Fibroblast of lung (primary cell): ENCODE measurements at regions not wholly inside any gene's neighbourhood (a gene's known extent, or its start where the extent isn't known, plus 50 kb on each side); places are given as distances from the start of the nearest gene placed in this dataset.

Source experiments
- DNase-seq, 2 donors: peaks; one replicate each; pipeline versions ENCODE4 v3.0.0 to v3.0.0-alpha.2; 2010; ENCODE audit warnings: low read depth in 2 of 2
- H2AFZ ChIP-seq: 2 replicates; pipeline ENCODE4 v1.5.1; 2012; ENCODE audit warnings: low read length, control low read depth, inconsistent platforms
- H3K27ac ChIP-seq: 2 replicates; pipeline ENCODE4 v1.5.1; 2011; ENCODE audit warnings: low read length, control low read depth; ENCODE audit not compliant: insufficient read depth
- H3K27me3 ChIP-seq: 2 replicates; pipeline ENCODE4 v1.5.1; 2011; ENCODE audit warnings: mild to moderate bottlenecking, low read length; ENCODE audit not compliant: control insufficient read depth, insufficient read depth
- H3K36me3 ChIP-seq: 2 replicates; pipeline ENCODE4 v1.5.1; 2011; ENCODE audit warnings: low read length; ENCODE audit not compliant: control insufficient read depth, insufficient read depth
- H3K4me1 ChIP-seq: 2 replicates; pipeline ENCODE4 v1.5.1; 2011; ENCODE audit warnings: low read length; ENCODE audit not compliant: control insufficient read depth, insufficient read depth; ENCODE audit errors: extremely low read depth
- H3K4me2 ChIP-seq: 2 replicates; pipeline ENCODE4 v1.5.1; 2011; ENCODE audit warnings: low read length, control low read depth; ENCODE audit not compliant: insufficient read depth; ENCODE audit errors: extremely low read depth
- H3K4me3 ChIP-seq, 4 experiments: fragments of 200-600 bp in 1 of 4; sonication (generic) in 1 of 4; replicated peaks in 1 of 4; 2 replicates each; pipeline ENCODE4 v1.5.1; 2011 to 2016; ENCODE audit warnings: low read length in 4 of 4, low read depth in 3 of 4, mild to moderate bottlenecking in 3 of 4, control low read depth in 2 of 4, inconsistent platforms in 1 of 4, mixed read lengths in 1 of 4; ENCODE audit not compliant: insufficient read depth in 1 of 4; ENCODE audit errors: control extremely low read depth in 1 of 4
- H3K79me2 ChIP-seq: 2 replicates; pipeline ENCODE4 v1.5.1; 2012; ENCODE audit warnings: mild to moderate bottlenecking, low read length, inconsistent platforms; ENCODE audit not compliant: control insufficient read depth, insufficient read depth
- H3K9ac ChIP-seq: 2 replicates; pipeline ENCODE4 v1.5.1; 2011; ENCODE audit warnings: mild to moderate bottlenecking, low read length, control low read depth; ENCODE audit not compliant: insufficient read depth
- H3K9me3 ChIP-seq: 2 replicates; pipeline ENCODE4 v1.5.1; 2012; ENCODE audit warnings: low read depth, low read length; ENCODE audit not compliant: control insufficient read depth, insufficient read depth
- H4K20me1 ChIP-seq: 2 replicates; pipeline ENCODE4 v1.5.1; 2011; ENCODE audit warnings: low read length; ENCODE audit not compliant: control insufficient read depth, insufficient read depth; ENCODE audit errors: extremely low read depth
- EZH2 ChIP-seq: IDR thresholded peaks from 2 replicates; pipeline ENCODE4 v1.5.1; 2012; ENCODE audit warnings: low read length, control low read depth, mild to moderate bottlenecking; ENCODE audit errors: missing control alignments
- TF ChIP-seq, protein P1 (sequence below), 2 donors: IDR thresholded peaks in 1 of 2; conservative IDR thresholded peaks in 1 of 2; 1 replicate in 1 of 2; 2 replicates in 1 of 2; pipeline ENCODE4 v1.5.1; 2011 to 2012; ENCODE audit warnings: low read length in 2 of 2, control low read depth in 1 of 2, inconsistent platforms in 1 of 2, low read depth in 1 of 2, mild to moderate bottlenecking in 1 of 2

DNA sequence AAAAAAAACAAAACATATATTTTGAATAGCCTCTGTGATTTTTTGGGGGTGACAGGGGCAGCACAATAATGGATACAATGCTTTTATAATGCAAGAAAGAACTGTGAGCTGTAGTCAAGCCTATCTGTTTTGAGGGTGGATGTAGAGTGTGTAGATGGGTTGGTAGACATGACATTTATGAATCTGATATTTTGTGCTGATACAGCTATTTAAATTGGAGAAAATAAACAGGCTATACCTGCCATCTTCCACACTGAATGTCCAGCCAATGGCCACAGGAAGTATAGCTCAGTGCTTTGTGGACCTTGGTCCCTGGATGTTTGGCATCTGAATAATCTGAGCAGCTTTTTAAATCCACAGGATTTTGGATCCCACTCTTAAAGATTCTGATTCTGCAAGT lies 175.0 kb downstream of the NEDD1 start:
- Histone ChIP-seq H4K20me1 (no peaks in the 10 kb centered on the region), H3K4me2 (no peak overlapping the region), H3K9ac (no peak overlapping the region), H2AFZ (no peak overlapping the region), H3K4me1 (no peaks in the 10 kb centered on the region), H3K79me2 (no peaks in the 10 kb centered on the region), H3K4me3 (no peak overlapping the region), H3K27ac (no peak overlapping the region), H3K36me3 (no peaks in the 10 kb centered on the region), H3K9me3 (no peaks in the 10 kb centered on the region), H3K27me3 (no peaks in the 10 kb centered on the region)
- no peak for DNase-seq
- TF ChIP-seq, protein P1, sequence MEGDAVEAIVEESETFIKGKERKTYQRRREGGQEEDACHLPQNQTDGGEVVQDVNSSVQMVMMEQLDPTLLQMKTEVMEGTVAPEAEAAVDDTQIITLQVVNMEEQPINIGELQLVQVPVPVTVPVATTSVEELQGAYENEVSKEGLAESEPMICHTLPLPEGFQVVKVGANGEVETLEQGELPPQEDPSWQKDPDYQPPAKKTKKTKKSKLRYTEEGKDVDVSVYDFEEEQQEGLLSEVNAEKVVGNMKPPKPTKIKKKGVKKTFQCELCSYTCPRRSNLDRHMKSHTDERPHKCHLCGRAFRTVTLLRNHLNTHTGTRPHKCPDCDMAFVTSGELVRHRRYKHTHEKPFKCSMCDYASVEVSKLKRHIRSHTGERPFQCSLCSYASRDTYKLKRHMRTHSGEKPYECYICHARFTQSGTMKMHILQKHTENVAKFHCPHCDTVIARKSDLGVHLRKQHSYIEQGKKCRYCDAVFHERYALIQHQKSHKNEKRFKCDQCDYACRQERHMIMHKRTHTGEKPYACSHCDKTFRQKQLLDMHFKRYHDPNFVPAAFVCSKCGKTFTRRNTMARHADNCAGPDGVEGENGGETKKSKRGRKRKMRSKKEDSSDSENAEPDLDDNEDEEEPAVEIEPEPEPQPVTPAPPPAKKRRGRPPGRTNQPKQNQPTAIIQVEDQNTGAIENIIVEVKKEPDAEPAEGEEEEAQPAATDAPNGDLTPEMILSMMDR (conservative IDR thresholded peaks at IDR 0.05 in 1 of 2, IDR thresholded peaks at IDR 0.05 in 1 of 2; ENCODE audit: low read depth in 1 of 2, low read length in 2 of 2), result no peak
- no peak for TF ChIP-seq EZH2

DNA sequence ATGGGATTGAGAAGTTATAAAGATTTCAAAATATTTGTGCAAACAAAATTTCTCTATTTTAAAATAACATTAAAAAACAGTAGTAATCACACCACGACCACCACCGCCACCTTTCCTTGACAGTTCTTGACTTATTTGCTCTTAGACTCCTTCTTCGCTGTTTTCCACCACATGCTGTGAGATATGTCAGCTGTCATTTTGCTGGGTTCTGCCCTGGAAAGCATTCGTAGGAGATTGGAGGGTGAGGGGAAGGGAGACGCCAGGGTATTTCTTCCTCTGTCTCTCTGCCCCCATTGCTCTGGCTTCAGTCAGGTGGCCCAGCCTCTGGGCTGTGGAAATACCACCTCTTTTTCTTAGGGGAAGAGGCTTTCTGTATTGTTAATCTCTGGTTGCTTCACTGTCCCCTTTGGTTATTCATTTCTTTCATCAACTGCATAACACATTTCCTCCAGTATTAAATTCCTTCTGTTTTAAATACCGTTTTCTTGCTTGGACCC lies 186.2 kb downstream of the NEDD1 start:
- no peak for TF ChIP-seq EZH2
- TF ChIP-seq, protein P1 (conservative IDR thresholded peaks at IDR 0.05 in 1 of 2, IDR thresholded peaks at IDR 0.05 in 1 of 2; ENCODE audit: low read depth in 1 of 2, low read length in 2 of 2), result no peak
- no peak for DNase-seq
- no peak overlapping the region for H3K9ac ChIP-seq
- H3K27me3 ChIP-seq, result no peaks in the 10 kb centered on the region
- no peak overlapping the region for H3K4me3 ChIP-seq
- H3K36me3 ChIP-seq, result no peaks in the 10 kb centered on the region
- H3K27ac ChIP-seq, result no peak overlapping the region
- H2AFZ ChIP-seq, result no peak overlapping the region
- H3K4me1 ChIP-seq, result no peaks in the 10 kb centered on the region
- H3K79me2 ChIP-seq, result no peaks in the 10 kb centered on the region
- H3K9me3 ChIP-seq, result no peaks in the 10 kb centered on the region
- H3K4me2 ChIP-seq, result no peak overlapping the region
- H4K20me1 ChIP-seq, result no peaks in the 10 kb centered on the region

DNA sequence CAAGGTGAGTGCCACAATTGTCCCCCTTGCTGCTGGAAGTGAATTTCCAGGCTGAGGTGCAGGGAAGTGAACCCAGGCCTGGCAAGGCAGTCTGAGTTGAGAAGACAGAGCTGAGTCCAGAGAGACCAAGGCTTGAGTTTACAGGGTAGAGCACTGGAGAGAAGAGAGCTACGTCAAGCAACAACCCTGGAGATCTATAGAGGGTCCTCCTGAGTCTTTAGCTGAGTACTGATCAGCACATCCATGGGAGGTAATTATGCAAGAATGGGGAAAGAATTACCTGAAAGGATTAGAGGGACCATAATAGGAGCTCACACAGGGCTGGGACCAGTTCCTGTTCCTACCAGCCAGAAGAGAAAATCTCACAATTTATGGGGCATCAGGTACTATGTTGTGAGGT lies 190.7 kb downstream of the NEDD1 start:
- no peaks in the 10 kb centered on the region for H3K27me3 ChIP-seq
- TF ChIP-seq EZH2, result no peak
- TF ChIP-seq, protein P1 (conservative IDR thresholded peaks at IDR 0.05 in 1 of 2, IDR thresholded peaks at IDR 0.05 in 1 of 2; ENCODE audit: low read depth in 1 of 2, low read length in 2 of 2), result no peak
- no peak overlapping the region for H3K27ac ChIP-seq
- H3K4me3 ChIP-seq, result no peak overlapping the region
- H3K9me3 ChIP-seq, result no peaks in the 10 kb centered on the region
- no peaks in the 10 kb centered on the region for H4K20me1 ChIP-seq
- H3K4me1 ChIP-seq, result no peaks in the 10 kb centered on the region
- no peak overlapping the region for H3K4me2 ChIP-seq
- H3K79me2 ChIP-seq, result no peaks in the 10 kb centered on the region
- H3K36me3 ChIP-seq, result no peaks in the 10 kb centered on the region
- no peak for DNase-seq
- H2AFZ ChIP-seq, result no peak overlapping the region
- H3K9ac ChIP-seq, result no peak overlapping the region
